Activated naive CD8-positive, alpha-beta T cell treated with anti-CD3 and anti-CD28 coated beads, Interleukin-2, amount 10 ng/mL, durations not matched to agents 7 days and 5 days (primary cell): ENCODE measurements at regions not wholly inside any gene's neighbourhood (a gene's known extent, or its start where the extent isn't known, plus 50 kb on each side); places are given as distances from the start of the nearest gene placed in this dataset.

Experiments used
- ATAC-seq: fragments of 150-1000 bp; cut with Tn5 transposase; one replicate; pipeline ENCODE4 v1.10.0; 2021; ENCODE audit warnings: low read depth, moderate library complexity
- POLR2A ChIA-PET: fragments of 350-600 bp; sonication (Branson Sonifier 250); formaldehyde crosslinking; loops from one replicate; lab custom pipeline; 2021; ENCODE audit warnings: antibody characterized with exemption; lab: Charles Lee
- DNase-seq: peaks from one replicate; pipeline ENCODE4 v3.0.0; 2021
- H3K27ac Mint-ChIP-seq: one replicate; pipeline ENCODE4 v1.8.0; 2022; ENCODE audit warnings: mild to moderate bottlenecking, mixed read lengths
- H3K27me3 Mint-ChIP-seq: one replicate; pipeline ENCODE4 v1.8.0; 2022; ENCODE audit warnings: mild to moderate bottlenecking, moderate library complexity, mixed read lengths
- H3K36me3 Mint-ChIP-seq: one replicate; pipeline ENCODE4 v1.8.0; 2021; ENCODE audit warnings: mild to moderate bottlenecking, mixed read lengths
- H3K4me1 Mint-ChIP-seq: one replicate; pipeline ENCODE4 v1.8.0; 2021; ENCODE audit warnings: mixed read lengths
- H3K4me3 Mint-ChIP-seq: one replicate; pipeline ENCODE4 v1.8.0; 2022; ENCODE audit warnings: mild to moderate bottlenecking, moderate library complexity, mixed read lengths
- H3K9me3 Mint-ChIP-seq: one replicate; pipeline ENCODE4 v1.8.0; 2021; ENCODE audit warnings: mixed read lengths

- POLR2A ChIA-PET, result no interaction called here
- no peak overlapping the region for H3K4me3 Mint-ChIP-seq
- DNase-seq, result no peak
Observed at GRCh38 chr4:180372691-180373090, 1870.5 kb upstream of the TENM3 start.

GRCh38 chr4:180377741-180378140 is 1865.5 kb upstream of the TENM3 start:
- POLR2A ChIA-PET, result no interaction called here
- ATAC-seq (no peak), DNase-seq (no peak)
- H3K36me3 Mint-ChIP-seq, result no peaks in the 10 kb centered on the region
- H3K27me3 Mint-ChIP-seq, result no peaks in the 10 kb centered on the region
- H3K4me3 Mint-ChIP-seq, result no peak overlapping the region
- H3K4me1 Mint-ChIP-seq, result peaks cover 5% of the 10 kb centered on the region
- H3K27ac Mint-ChIP-seq, result no peak overlapping the region
- peaks cover 1% of the 10 kb centered on the region for H3K9me3 Mint-ChIP-seq

More at GRCh38 chr4:180372691-180373090, 1870.5 kb upstream of the TENM3 start:
- Mint-ChIP-seq H3K27me3 (no peaks in the 10 kb centered on the region), H3K4me1 (peaks cover 5% of the 10 kb centered on the region), H3K36me3 (peaks cover 2% of the 10 kb centered on the region), H3K27ac (no peak overlapping the region), H3K9me3 (no peaks in the 10 kb centered on the region)
- ATAC-seq, result no peak

GRCh38 chr4:180380733-180381132 is 1862.5 kb upstream of the TENM3 start:
- Mint-ChIP-seq H3K4me3 (no peak overlapping the region), H3K9me3 (peaks cover 2% of the 10 kb centered on the region), H3K36me3 (no peaks in the 10 kb centered on the region), H3K27me3 (no peaks in the 10 kb centered on the region), H3K4me1 (peaks cover 5% of the 10 kb centered on the region), H3K27ac (no peak overlapping the region)
- DNase-seq (no peak), ATAC-seq (no peak)
- POLR2A ChIA-PET, result no interaction called here

- H3K36me3 Mint-ChIP-seq, result peaks cover 4% of the 10 kb centered on the region
- no peak overlapping the region for H3K27ac Mint-ChIP-seq
- POLR2A ChIA-PET, result no interaction called here
- H3K4me3 Mint-ChIP-seq, result no peak overlapping the region
- DNase-seq (no peak), ATAC-seq (peak; percentile 40)
- H3K4me1 Mint-ChIP-seq, result peaks cover 8% of the 10 kb centered on the region
- H3K9me3 Mint-ChIP-seq, result peaks cover 4% of the 10 kb centered on the region
- H3K27me3 Mint-ChIP-seq, result no peaks in the 10 kb centered on the region
Observed at GRCh38 chr4:180391613-180392012, 1851.6 kb upstream of the TENM3 start.

- Mint-ChIP-seq H3K4me1 (peaks cover 17% of the 10 kb centered on the region), H3K36me3 (peaks cover 6% of the 10 kb centered on the region), H3K27ac (peak overlapping the region; percentile 81), H3K9me3 (peaks cover 7% of the 10 kb centered on the region), H3K27me3 (no peaks in the 10 kb centered on the region), H3K4me3 (peak overlapping the region; percentile 66)
- POLR2A ChIA-PET, result interaction anchor here (1.0 kb wide), 1 partner anchor 13 kb away, joined by 4 read pairs; no protein-coding TSS in a partner anchor
- ATAC-seq, result peak; percentile 96
- no peak for DNase-seq
Observed at GRCh38 chr4:180394312-180394711, 1848.9 kb upstream of the TENM3 start.

- peak overlapping the region; percentile 66 for H3K4me3 Mint-ChIP-seq
- DNase-seq (no peak), ATAC-seq (peak; percentile 49)
- peaks cover 7% of the 10 kb centered on the region for H3K9me3 Mint-ChIP-seq
- H3K27ac Mint-ChIP-seq, result peak overlapping the region; percentile 81
- H3K27me3 Mint-ChIP-seq, result no peaks in the 10 kb centered on the region
- POLR2A ChIA-PET, result interaction anchor here (1.0 kb wide), 1 partner anchor 12 kb away, joined by 4 read pairs; no protein-coding TSS in a partner anchor
- peaks cover 6% of the 10 kb centered on the region for H3K36me3 Mint-ChIP-seq
- H3K4me1 Mint-ChIP-seq, result peaks cover 18% of the 10 kb centered on the region
Observed at GRCh38 chr4:180394730-180395129, 1848.5 kb upstream of the TENM3 start.

- Mint-ChIP-seq H3K4me1 (peaks cover 20% of the 10 kb centered on the region), H3K4me3 (no peak overlapping the region), H3K27me3 (no peaks in the 10 kb centered on the region), H3K27ac (peak overlapping the region; percentile 18), H3K9me3 (peaks cover 12% of the 10 kb centered on the region), H3K36me3 (peaks cover 13% of the 10 kb centered on the region)
- DNase-seq (no peak), ATAC-seq (no peak)
- POLR2A ChIA-PET, result no interaction called here
Observed at GRCh38 chr4:180398564-180398963, 1844.6 kb upstream of the TENM3 start.

GRCh38 chr4:180407275-180407885 is 1835.8 kb upstream of the TENM3 start:
- no peak overlapping the region for H3K27ac Mint-ChIP-seq
- ATAC-seq (no peak), DNase-seq (no peak)
- H3K4me3 Mint-ChIP-seq, result no peak overlapping the region
- no peaks in the 10 kb centered on the region for H3K27me3 Mint-ChIP-seq
- H3K36me3 Mint-ChIP-seq, result peaks cover 3% of the 10 kb centered on the region
- peaks cover 6% of the 10 kb centered on the region for H3K9me3 Mint-ChIP-seq
- H3K4me1 Mint-ChIP-seq, result peaks cover 5% of the 10 kb centered on the region
- POLR2A ChIA-PET, result interaction anchor here (1.0 kb wide), 1 partner anchor 13 kb away, joined by 4 read pairs; no protein-coding TSS in a partner anchor

GRCh38 chr4:180418819-180419531 is 1824.2 kb upstream of the TENM3 start:
- POLR2A ChIA-PET, result no interaction called here
- peaks cover 3% of the 10 kb centered on the region for H3K9me3 Mint-ChIP-seq
- H3K4me1 Mint-ChIP-seq, result no peaks in the 10 kb centered on the region

GRCh38 chr4:180422989-180423711 is 1820.1 kb upstream of the TENM3 start:
- Mint-ChIP-seq H3K27ac (no peak overlapping the region), H3K36me3 (no peaks in the 10 kb centered on the region), H3K4me1 (no peaks in the 10 kb centered on the region), H3K9me3 (no peaks in the 10 kb centered on the region), H3K27me3 (peaks cover 4% of the 10 kb centered on the region), H3K4me3 (no peak overlapping the region)
- ATAC-seq, result no peak
- POLR2A ChIA-PET, result no interaction called here
- no peak for DNase-seq

More at GRCh38 chr4:180418819-180419531, 1824.2 kb upstream of the TENM3 start:
- DNase-seq, result no peak
- Mint-ChIP-seq H3K27ac (no peak overlapping the region), H3K36me3 (no peaks in the 10 kb centered on the region), H3K4me3 (no peak overlapping the region), H3K27me3 (peaks cover 7% of the 10 kb centered on the region)
- ATAC-seq, result no peak

GRCh38 chr4:180423712-180424057 is 1819.5 kb upstream of the TENM3 start:
- H3K27ac Mint-ChIP-seq, result no peak overlapping the region
- H3K4me1 Mint-ChIP-seq, result no peaks in the 10 kb centered on the region
- H3K9me3 Mint-ChIP-seq, result no peaks in the 10 kb centered on the region
- no peak overlapping the region for H3K4me3 Mint-ChIP-seq
- DNase-seq, result no peak
- no peaks in the 10 kb centered on the region for H3K27me3 Mint-ChIP-seq
- POLR2A ChIA-PET, result no interaction called here
- H3K36me3 Mint-ChIP-seq, result no peaks in the 10 kb centered on the region
- no peak for ATAC-seq

- POLR2A ChIA-PET, result no interaction called here
- Mint-ChIP-seq H3K27ac (no peak overlapping the region), H3K9me3 (no peaks in the 10 kb centered on the region), H3K36me3 (no peaks in the 10 kb centered on the region), H3K4me1 (no peaks in the 10 kb centered on the region), H3K27me3 (no peaks in the 10 kb centered on the region), H3K4me3 (no peak overlapping the region)
- DNase-seq, result no peak
- no peak for ATAC-seq
Observed at GRCh38 chr4:180426938-180427337, 1816.3 kb upstream of the TENM3 start.

GRCh38 chr4:180430283-180430682 is 1812.9 kb upstream of the TENM3 start:
- DNase-seq (no peak), ATAC-seq (no peak)
- no peak overlapping the region for H3K27ac Mint-ChIP-seq
- no peaks in the 10 kb centered on the region for H3K27me3 Mint-ChIP-seq
- no peaks in the 10 kb centered on the region for H3K36me3 Mint-ChIP-seq
- no peaks in the 10 kb centered on the region for H3K4me1 Mint-ChIP-seq
- POLR2A ChIA-PET, result no interaction called here
- H3K4me3 Mint-ChIP-seq, result no peak overlapping the region
- no peaks in the 10 kb centered on the region for H3K9me3 Mint-ChIP-seq
